ENCODE measurements at regions not wholly inside any gene's neighbourhood (a gene's known extent, or its start where the extent isn't known, plus 50 kb on each side); places are given as distances from the start of the nearest gene placed in this dataset.

GRCh38 chr10:6748981-6749635 lies 169.0 kb upstream of the PRKCQ start:
- no peak for TF ChIP-seq CTCF (IDR thresholded peaks at IDR 0.05 in 2 of 3, conservative IDR thresholded peaks at IDR 0.05 in 1 of 3; ENCODE audit: insufficient read depth in 2 of 3, low read depth in 1 of 3, low read length in 3 of 3)
- TF ChIP-seq ZNF75A (CRISPR knock-in tag; IDR thresholded peaks at IDR 0.05): no peak
- no peak for TF ChIP-seq ILF3 (IDR thresholded peaks at IDR 0.05; ENCODE audit: borderline replicate concordance)
- TF ChIP-seq MXI1 (IDR thresholded peaks at IDR 0.05; ENCODE audit: low read depth, low read length): no peak
- no peak for TF ChIP-seq JUND (IDR thresholded peaks at IDR 0.05; ENCODE audit: borderline replicate concordance, low read depth, low read length)
- TF ChIP-seq JUND (tag; IDR thresholded peaks at IDR 0.05; ENCODE audit: borderline replicate concordance, low read depth, low read length): no peak
- TF ChIP-seq ZBTB9 (CRISPR knock-in tag; IDR thresholded peaks at IDR 0.05): no peak
- no peak for TF ChIP-seq ELF2 (CRISPR knock-in tag; IDR thresholded peaks at IDR 0.05)
- TF ChIP-seq ZBTB40 (IDR thresholded peaks at IDR 0.05): no peak
- TF ChIP-seq ZBTB40 (CRISPR knock-in tag; IDR thresholded peaks at IDR 0.05): no peak
- no peak for TF ChIP-seq YY1 (IDR thresholded peaks at IDR 0.05; ENCODE audit: borderline replicate concordance in 1 of 3, control insufficient read depth in 1 of 3, extremely low read depth in 1 of 3, insufficient read depth in 3 of 3, insufficient read length in 1 of 3, insufficient replicate concordance in 2 of 3, low read depth in 1 of 3, low read length in 2 of 3)
- TF ChIP-seq POLR2AphosphoS5 (IDR thresholded peaks at IDR 0.05; ENCODE audit: control insufficient read depth, insufficient read depth, low read depth, low read length): no peak
- TF ChIP-seq CBFA2T3 (IDR thresholded peaks at IDR 0.05): no peak
